SU-DHL-6 (cell line): ENCODE measurements at regions not wholly inside any gene's neighbourhood (a gene's known extent, or its start where the extent isn't known, plus 50 kb on each side); places are given as distances from the start of the nearest gene placed in this dataset.

ENCODE experiments used
- H2AFZ ChIP-seq: fragments of 200-600 bp; sonication (generic); 2 replicates; pipeline ENCODE4 v1.6.1; 2014; ENCODE audit warnings: low read depth, mild to moderate bottlenecking, moderate library complexity, mixed read lengths, antibody characterized with exemption, low read length; ENCODE audit not compliant: severe bottlenecking
- H3F3A ChIP-seq: fragments of 200-600 bp; shearing (Covaris generic); 2 replicates; pipeline ENCODE4 v1.6.0; 2016; ENCODE audit warnings: antibody characterized with exemption, mild to moderate bottlenecking; ENCODE audit not compliant: insufficient read depth
- H3K27ac ChIP-seq: fragments of 200-600 bp; sonication (generic); 2 replicates; pipeline ENCODE4 v1.5.1; 2016; ENCODE audit warnings: low read depth, mild to moderate bottlenecking, low read length, moderate library complexity, mixed read lengths
- H3K27me3 ChIP-seq: fragments of 200-600 bp; sonication (generic), shearing (Covaris generic); 2 replicates; pipeline ENCODE4 v1.6.0; 2014; ENCODE audit warnings: mild to moderate bottlenecking, low read length
- H3K36me3 ChIP-seq: fragments of 200-600 bp; sonication (generic); 2 replicates; pipeline ENCODE4 v1.6.1; 2014; ENCODE audit warnings: mild to moderate bottlenecking, low read length, mixed read lengths
- H3K4me2 ChIP-seq: fragments of 300-600, 200-600 bp; shearing (Covaris generic), sonication (generic); 2 replicates; pipeline ENCODE4 v1.6.0; 2014; ENCODE audit warnings: low read length, low read depth, mild to moderate bottlenecking; ENCODE audit not compliant: poor library complexity, severe bottlenecking
- H3K4me3 ChIP-seq: fragments of 200-600 bp; sonication (generic); 2 replicates; pipeline ENCODE4 v1.5.1; 2014; ENCODE audit warnings: antibody characterized with exemption, low read length, mild to moderate bottlenecking, mixed read lengths; ENCODE audit not compliant: insufficient read depth, poor library complexity, severe bottlenecking
- H3K79me2 ChIP-seq: fragments of 200-600 bp; sonication (generic); 2 replicates; pipeline ENCODE4 v1.6.1; 2014; ENCODE audit warnings: mild to moderate bottlenecking, low read length, moderate library complexity; ENCODE audit not compliant: insufficient read depth
- H3K9ac ChIP-seq: fragments of 200-600 bp; sonication (generic); 2 replicates; pipeline ENCODE4 v1.7.0; 2014; ENCODE audit warnings: mild to moderate bottlenecking, low read length
- H3K9me2 ChIP-seq: fragments of 200-600 bp; sonication (generic); replicated peaks from 2 replicates; pipeline ENCODE4 v1.6.1; 2014; ENCODE audit warnings: low read length; ENCODE audit not compliant: insufficient read depth
- H3K9me3 ChIP-seq: fragments of 200-600 bp; sonication (generic); 2 replicates; pipeline ENCODE4 v1.6.1; 2014; ENCODE audit warnings: low read length, mixed read lengths; ENCODE audit not compliant: insufficient read depth
- H4K20me1 ChIP-seq: fragments of 200-600 bp; sonication (generic); 2 replicates; pipeline ENCODE4 v1.6.1; 2014; ENCODE audit warnings: low read depth, mild to moderate bottlenecking, antibody characterized with exemption, low read length, moderate library complexity, mixed read lengths
- CTCF ChIP-seq: fragments of 200-600 bp; sonication (generic); IDR thresholded peaks from one replicate; pipeline ENCODE4 v1.5.1; 2017; ENCODE audit warnings: antibody characterized with exemption, mild to moderate bottlenecking, low read length, moderate library complexity; ENCODE audit not compliant: insufficient read depth, poor library complexity, severe bottlenecking
- EZH2phosphoT487 ChIP-seq: fragments of 200-600 bp; sonication (generic), shearing (Covaris generic); conservative IDR thresholded peaks from 2 replicates; pipeline ENCODE4 v1.6.1; 2018; ENCODE audit warnings: mild to moderate bottlenecking, antibody characterized with exemption, low read length, moderate library complexity, mixed read lengths

DNA sequence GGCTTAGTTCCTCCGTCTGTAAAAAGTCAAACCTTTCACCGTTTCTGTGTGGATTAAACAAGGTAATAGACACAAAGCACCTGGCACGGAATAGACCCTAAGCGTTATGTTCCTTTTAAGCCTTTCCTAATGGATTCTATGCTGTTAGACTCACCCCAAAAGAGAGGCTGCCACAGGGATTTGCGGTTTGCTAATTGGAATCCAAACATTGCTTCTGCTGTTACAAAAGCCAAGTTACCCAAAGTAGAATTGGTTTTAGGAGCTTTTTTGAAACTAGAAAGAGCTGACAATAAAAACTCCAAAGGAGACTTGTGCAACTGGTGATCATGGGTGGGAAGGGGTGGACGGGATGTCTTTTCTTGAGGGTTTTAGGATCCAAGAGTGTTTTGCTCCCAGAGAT lies 178.0 kb downstream of the BMP7 start:
- Histone ChIP-seq H3K9me2 (no peaks in the 10 kb centered on the region), H3K9ac (no peak overlapping the region), H3K9me3 (no peaks in the 10 kb centered on the region), H3F3A (no peaks in the 10 kb centered on the region), H3K27ac (no peak overlapping the region), H3K36me3 (no peaks in the 10 kb centered on the region), H3K27me3 (no peaks in the 10 kb centered on the region), H2AFZ (no peak overlapping the region), H4K20me1 (no peaks in the 10 kb centered on the region), H3K4me2 (no peak overlapping the region), H3K79me2 (no peaks in the 10 kb centered on the region), H3K4me3 (no peak overlapping the region)
- TF ChIP-seq EZH2phosphoT487 = no peak
- TF ChIP-seq CTCF = no peak

- Histone ChIP-seq H4K20me1 (no peaks in the 10 kb centered on the region), H3K79me2 (no peaks in the 10 kb centered on the region), H3K9ac (no peak overlapping the region), H3K27ac (no peak overlapping the region), H3K36me3 (no peaks in the 10 kb centered on the region), H3K9me3 (no peaks in the 10 kb centered on the region), H3K4me3 (no peak overlapping the region), H2AFZ (no peak overlapping the region), H3K27me3 (no peaks in the 10 kb centered on the region), H3F3A (no peaks in the 10 kb centered on the region), H3K4me2 (no peak overlapping the region), H3K9me2 (no peaks in the 10 kb centered on the region)
- TF ChIP-seq CTCF = peak; percentile 87
- no peak for TF ChIP-seq EZH2phosphoT487
These were observed 176.7 kb downstream of the BMP7 start for GRCh38 chr20:57089699-57090144.

GRCh38 chr20:57090590-57091560 lies 175.6 kb downstream of the BMP7 start:
- Histone ChIP-seq H3K9me3 (no peaks in the 10 kb centered on the region), H3K9ac (no peak overlapping the region), H3K27ac (no peak overlapping the region), H2AFZ (no peak overlapping the region), H3K4me3 (no peak overlapping the region), H3K27me3 (no peaks in the 10 kb centered on the region), H3K4me2 (no peak overlapping the region), H3F3A (no peaks in the 10 kb centered on the region), H3K36me3 (no peaks in the 10 kb centered on the region), H4K20me1 (no peaks in the 10 kb centered on the region), H3K9me2 (no peaks in the 10 kb centered on the region), H3K79me2 (no peaks in the 10 kb centered on the region)
- TF ChIP-seq CTCF (no peak), EZH2phosphoT487 (no peak)
